ENCODE measurements at regions not wholly inside any gene's neighbourhood (a gene's known extent, or its start where the extent isn't known, plus 50 kb on each side); places are given as distances from the start of the nearest gene placed in this dataset.
A peak's percentile ranks its signal among the peaks of the same experiment; 100 is the strongest.

DNA sequence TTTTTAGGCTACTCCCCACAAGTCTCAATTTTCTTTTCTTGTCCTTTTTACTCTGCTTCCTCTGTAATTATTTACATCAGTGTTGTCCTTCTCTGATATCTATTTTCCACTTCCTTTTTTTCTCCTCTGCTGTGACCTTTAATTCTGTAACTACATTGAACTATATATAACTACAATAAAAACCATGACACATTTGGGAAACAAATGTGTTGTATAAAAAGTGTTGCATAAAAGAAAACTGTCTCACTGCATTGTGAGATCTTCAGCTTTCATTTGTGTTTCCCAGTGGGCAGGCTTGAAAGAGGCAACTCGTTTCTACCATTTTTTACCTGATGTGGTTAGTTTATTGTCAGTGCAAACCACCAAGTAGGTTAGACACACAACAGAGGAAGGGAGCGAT is 483.9 kb upstream of the NRP1 start:
- peaks cover 2% of the 10 kb centered on the region for H3K27me3 ChIP-seq (ENCODE audit: control insufficient read depth, insufficient read depth, low read length)
- H3K36me3 Mint-ChIP-seq, result no peaks in the 10 kb centered on the region
- H3K4me3 Mint-ChIP-seq, result no peak overlapping the region
- DNase-seq (no peak), ATAC-seq (ENCODE audit: low read depth in 2 of 2) (no peak)
- peaks cover 0 to 2% (median 0%) of the 10 kb centered on the region in 7 donors for H3K9me3 Mint-ChIP-seq
- no peak overlapping the region for H3K27ac Mint-ChIP-seq
- no peaks in the 10 kb centered on the region for H3K9me3 ChIP-seq (ENCODE audit: control insufficient read depth in 2 of 2, low read length in 2 of 2)
- H3K4me1 ChIP-seq (ENCODE audit: control insufficient read depth, insufficient read depth, low read length, poor library complexity, severe bottlenecking), result no peaks in the 10 kb centered on the region
- H3K4me1 Mint-ChIP-seq, result peaks cover 0 to 2% (median 0%) of the 10 kb centered on the region in 4 donors
- no peaks in the 10 kb centered on the region for H3K27me3 Mint-ChIP-seq
- H3K36me3 ChIP-seq (ENCODE audit: control insufficient read depth, insufficient read depth, low read length), result no peaks in the 10 kb centered on the region
- H3K27ac ChIP-seq (ENCODE audit: insufficient read depth, low read length, poor library complexity, severe bottlenecking), result no peak overlapping the region
- no peak overlapping the region for H3K4me3 ChIP-seq (ENCODE audit: low read depth, low read length)

GRCh38 chr10:33817605-33818004 is 483.1 kb upstream of the NRP1 start:
- Mint-ChIP-seq H3K4me1 (peaks cover 0 to 2% (median 0%) of the 10 kb centered on the region in 4 donors), H3K4me3 (no peak overlapping the region), H3K9me3 (peaks cover 0 to 2% (median 0%) of the 10 kb centered on the region in 7 donors), H3K36me3 (no peaks in the 10 kb centered on the region), H3K27ac (no peak overlapping the region), H3K27me3 (no peaks in the 10 kb centered on the region)
- H3K4me3 ChIP-seq (ENCODE audit: low read depth, low read length), result no peak overlapping the region
- no peaks in the 10 kb centered on the region for H3K4me1 ChIP-seq (ENCODE audit: control insufficient read depth, insufficient read depth, low read length, poor library complexity, severe bottlenecking)
- no peak overlapping the region for H3K27ac ChIP-seq (ENCODE audit: insufficient read depth, low read length, poor library complexity, severe bottlenecking)
- H3K36me3 ChIP-seq (ENCODE audit: control insufficient read depth, insufficient read depth, low read length), result no peaks in the 10 kb centered on the region
- ATAC-seq (ENCODE audit: low read depth in 2 of 2) (no peak), DNase-seq (no peak)
- peaks cover 2% of the 10 kb centered on the region for H3K27me3 ChIP-seq (ENCODE audit: control insufficient read depth, insufficient read depth, low read length)
- no peaks in the 10 kb centered on the region for H3K9me3 ChIP-seq (ENCODE audit: control insufficient read depth in 2 of 2, low read length in 2 of 2)

GRCh38 chr10:33815776-33816175 is 481.3 kb upstream of the NRP1 start:
- peak in 1 of 3 donors; percentile 1 for DNase-seq
- H3K4me1 Mint-ChIP-seq, result peaks cover 0 to 2% (median 0%) of the 10 kb centered on the region in 4 donors
- Histone ChIP-seq H3K27me3 (ENCODE audit: control insufficient read depth, insufficient read depth, low read length) (peaks cover 2% of the 10 kb centered on the region), H3K4me1 (ENCODE audit: control insufficient read depth, insufficient read depth, low read length, poor library complexity, severe bottlenecking) (no peaks in the 10 kb centered on the region), H3K27ac (ENCODE audit: insufficient read depth, low read length, poor library complexity, severe bottlenecking) (no peak overlapping the region), H3K4me3 (ENCODE audit: low read depth, low read length) (no peak overlapping the region), H3K9me3 (ENCODE audit: control insufficient read depth in 2 of 2, low read length in 2 of 2) (no peaks in the 10 kb centered on the region), H3K36me3 (ENCODE audit: control insufficient read depth, insufficient read depth, low read length) (no peaks in the 10 kb centered on the region)
- H3K36me3 Mint-ChIP-seq, result no peaks in the 10 kb centered on the region
- no peak overlapping the region for H3K27ac Mint-ChIP-seq
- peaks cover 0 to 2% (median 0%) of the 10 kb centered on the region in 7 donors for H3K9me3 Mint-ChIP-seq
- H3K4me3 Mint-ChIP-seq, result no peak overlapping the region
- no peak for ATAC-seq (ENCODE audit: low read depth in 2 of 2)
- no peaks in the 10 kb centered on the region for H3K27me3 Mint-ChIP-seq

GRCh38 chr10:33813871-33814270 is 479.4 kb upstream of the NRP1 start:
- H3K4me1 Mint-ChIP-seq, result peaks cover 0 to 2% (median 0%) of the 10 kb centered on the region in 4 donors

GRCh38 chr10:33813415-33813814 is 478.9 kb upstream of the NRP1 start:
- Histone ChIP-seq H3K27ac (ENCODE audit: insufficient read depth, low read length, poor library complexity, severe bottlenecking) (no peak overlapping the region), H3K36me3 (ENCODE audit: control insufficient read depth, insufficient read depth, low read length) (no peaks in the 10 kb centered on the region), H3K9me3 (ENCODE audit: control insufficient read depth in 2 of 2, low read length in 2 of 2) (no peaks in the 10 kb centered on the region), H3K4me3 (ENCODE audit: low read depth, low read length) (no peak overlapping the region), H3K27me3 (ENCODE audit: control insufficient read depth, insufficient read depth, low read length) (peaks cover 2% of the 10 kb centered on the region), H3K4me1 (ENCODE audit: control insufficient read depth, insufficient read depth, low read length, poor library complexity, severe bottlenecking) (no peaks in the 10 kb centered on the region)
- peaks cover 0 to 2% (median 0%) of the 10 kb centered on the region in 4 donors for H3K4me1 Mint-ChIP-seq
- no peak overlapping the region for H3K4me3 Mint-ChIP-seq
- H3K27me3 Mint-ChIP-seq, result no peaks in the 10 kb centered on the region
- no peaks in the 10 kb centered on the region for H3K36me3 Mint-ChIP-seq
- H3K27ac Mint-ChIP-seq, result no peak overlapping the region
- ATAC-seq (ENCODE audit: low read depth in 2 of 2), result no peak
- no peak for DNase-seq
- H3K9me3 Mint-ChIP-seq, result peaks cover 0 to 2% (median 0%) of the 10 kb centered on the region in 7 donors

More at GRCh38 chr10:33813871-33814270, 479.4 kb upstream of the NRP1 start:
- Histone ChIP-seq H3K4me3 (ENCODE audit: low read depth, low read length) (no peak overlapping the region), H3K4me1 (ENCODE audit: control insufficient read depth, insufficient read depth, low read length, poor library complexity, severe bottlenecking) (no peaks in the 10 kb centered on the region), H3K27ac (ENCODE audit: insufficient read depth, low read length, poor library complexity, severe bottlenecking) (no peak overlapping the region), H3K27me3 (ENCODE audit: control insufficient read depth, insufficient read depth, low read length) (peaks cover 2% of the 10 kb centered on the region), H3K36me3 (ENCODE audit: control insufficient read depth, insufficient read depth, low read length) (no peaks in the 10 kb centered on the region), H3K9me3 (ENCODE audit: control insufficient read depth in 2 of 2, low read length in 2 of 2) (no peaks in the 10 kb centered on the region)
- Mint-ChIP-seq H3K27ac (no peak overlapping the region), H3K9me3 (peaks cover 0 to 2% (median 0%) of the 10 kb centered on the region in 7 donors), H3K4me3 (no peak overlapping the region), H3K36me3 (no peaks in the 10 kb centered on the region), H3K27me3 (no peaks in the 10 kb centered on the region)
- ATAC-seq (ENCODE audit: low read depth in 2 of 2) (no peak), DNase-seq (no peak)

DNA sequence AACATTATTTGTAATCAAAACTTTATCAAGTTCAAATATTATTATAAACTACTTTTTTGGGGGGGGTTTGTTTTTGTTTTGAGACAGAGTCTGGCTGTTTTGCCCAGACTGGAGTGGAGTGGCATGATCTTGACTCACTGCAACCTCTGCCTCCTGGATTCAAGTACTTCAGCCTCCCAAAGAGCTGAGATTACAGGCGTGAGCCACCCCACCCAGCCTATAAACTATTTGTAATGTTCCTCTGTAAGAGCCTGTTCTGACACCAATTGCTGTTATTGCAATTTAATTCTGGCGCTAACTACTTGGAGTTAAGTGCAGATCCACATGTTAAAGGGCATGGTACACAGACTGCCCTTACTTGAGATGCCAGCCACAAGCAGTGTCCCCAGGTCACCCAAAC is 478.1 kb upstream of the NRP1 start:
- no peak overlapping the region for H3K4me3 Mint-ChIP-seq
- no peaks in the 10 kb centered on the region for H3K4me1 Mint-ChIP-seq
- Histone ChIP-seq H3K27ac (ENCODE audit: insufficient read depth, low read length, poor library complexity, severe bottlenecking) (no peak overlapping the region), H3K36me3 (ENCODE audit: control insufficient read depth, insufficient read depth, low read length) (no peaks in the 10 kb centered on the region), H3K9me3 (ENCODE audit: control insufficient read depth in 2 of 2, low read length in 2 of 2) (no peaks in the 10 kb centered on the region), H3K4me3 (ENCODE audit: low read depth, low read length) (no peak overlapping the region), H3K4me1 (ENCODE audit: control insufficient read depth, insufficient read depth, low read length, poor library complexity, severe bottlenecking) (no peaks in the 10 kb centered on the region), H3K27me3 (ENCODE audit: control insufficient read depth, insufficient read depth, low read length) (peaks cover 2% of the 10 kb centered on the region)
- peaks cover 0 to 2% (median 0%) of the 10 kb centered on the region in 7 donors for H3K9me3 Mint-ChIP-seq
- ATAC-seq (ENCODE audit: low read depth in 2 of 2), result no peak
- no peaks in the 10 kb centered on the region for H3K36me3 Mint-ChIP-seq
- H3K27ac Mint-ChIP-seq, result no peak overlapping the region
- H3K27me3 Mint-ChIP-seq, result no peaks in the 10 kb centered on the region
- no peak for DNase-seq

- Mint-ChIP-seq H3K4me3 (no peak overlapping the region), H3K9me3 (peaks cover 0 to 2% (median 0%) of the 10 kb centered on the region in 7 donors), H3K4me1 (no peaks in the 10 kb centered on the region), H3K36me3 (no peaks in the 10 kb centered on the region), H3K27ac (no peak overlapping the region), H3K27me3 (no peaks in the 10 kb centered on the region)
- Histone ChIP-seq H3K27me3 (ENCODE audit: control insufficient read depth, insufficient read depth, low read length) (peaks cover 2% of the 10 kb centered on the region), H3K9me3 (ENCODE audit: control insufficient read depth in 2 of 2, low read length in 2 of 2) (no peaks in the 10 kb centered on the region), H3K4me1 (ENCODE audit: control insufficient read depth, insufficient read depth, low read length, poor library complexity, severe bottlenecking) (no peaks in the 10 kb centered on the region), H3K4me3 (ENCODE audit: low read depth, low read length) (no peak overlapping the region), H3K36me3 (ENCODE audit: control insufficient read depth, insufficient read depth, low read length) (no peaks in the 10 kb centered on the region), H3K27ac (ENCODE audit: insufficient read depth, low read length, poor library complexity, severe bottlenecking) (no peak overlapping the region)
- no peak for DNase-seq
- no peak for ATAC-seq (ENCODE audit: low read depth in 2 of 2)
Measured at GRCh38 chr10:33810986-33811385, 476.5 kb upstream of the NRP1 start.

DNA sequence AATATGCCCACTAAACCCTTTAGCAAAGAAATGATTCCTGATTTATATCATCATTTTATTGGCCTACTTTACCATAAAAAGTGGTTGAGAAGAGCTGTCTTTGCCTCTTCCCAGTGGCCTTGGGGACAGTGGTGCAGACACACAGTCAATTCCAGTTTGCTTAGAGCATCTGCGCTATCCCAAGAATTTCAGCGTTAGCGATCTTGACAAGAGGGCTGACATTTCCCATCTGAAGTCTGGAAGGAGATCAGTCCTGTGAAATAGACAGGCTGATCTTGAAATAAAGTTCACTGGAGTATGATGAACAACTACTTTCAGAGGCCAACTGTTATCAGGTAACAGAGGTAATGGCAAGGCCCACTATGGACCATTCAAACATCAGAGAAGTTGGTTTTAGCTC is 475.3 kb upstream of the NRP1 start:
- Mint-ChIP-seq H3K4me3 (no peak overlapping the region), H3K9me3 (peaks cover 0 to 2% (median 0%) of the 10 kb centered on the region in 7 donors), H3K27ac (no peak overlapping the region)

More for the DNA sequence above, 475.3 kb upstream of the NRP1 start:
- DNase-seq (no peak), ATAC-seq (ENCODE audit: low read depth in 2 of 2) (no peak)
- H3K36me3 ChIP-seq (ENCODE audit: control insufficient read depth, insufficient read depth, low read length), result no peaks in the 10 kb centered on the region
- H3K4me3 ChIP-seq (ENCODE audit: low read depth, low read length), result no peak overlapping the region
- H3K27ac ChIP-seq (ENCODE audit: insufficient read depth, low read length, poor library complexity, severe bottlenecking), result no peak overlapping the region
- H3K9me3 ChIP-seq (ENCODE audit: control insufficient read depth in 2 of 2, low read length in 2 of 2), result no peaks in the 10 kb centered on the region
- no peaks in the 10 kb centered on the region for H3K4me1 ChIP-seq (ENCODE audit: control insufficient read depth, insufficient read depth, low read length, poor library complexity, severe bottlenecking)
- H3K4me1 Mint-ChIP-seq, result no peaks in the 10 kb centered on the region
- H3K27me3 ChIP-seq (ENCODE audit: control insufficient read depth, insufficient read depth, low read length), result peaks cover 2% of the 10 kb centered on the region
- no peaks in the 10 kb centered on the region for H3K36me3 Mint-ChIP-seq
- no peaks in the 10 kb centered on the region for H3K27me3 Mint-ChIP-seq

Data from CD4-positive, CD25-positive, alpha-beta regulatory T cell (primary cell).